ENCODE measurements at regions not wholly inside any gene's neighbourhood (a gene's known extent, or its start where the extent isn't known, plus 50 kb on each side); places are given as distances from the start of the nearest gene placed in this dataset.

GRCh38 chr6:119628691-119629594, 279.4 kb upstream of the MAN1A1 start:
- peaks cover 9% of the 10 kb centered on the region for H3K9me3 ChIP-seq (ENCODE audit: control insufficient read depth, insufficient read depth, low read depth, low read length)
- no peaks in the 10 kb centered on the region for H3K36me3 ChIP-seq (ENCODE audit: control insufficient read depth, insufficient read depth, low read length)
- POLR2A ChIA-PET, result no interaction called here
- no peaks in the 10 kb centered on the region for H3K4me1 ChIP-seq (ENCODE audit: control insufficient read depth, insufficient read depth, low read length)
- DNase-seq (ENCODE audit: low read depth, low spot score), result no peak
- CTCF ChIA-PET, result no interaction called here
- H3K4me3 ChIP-seq (ENCODE audit: low read depth in 2 of 2, low read length in 2 of 2), result no peak overlapping the region
- in situ Hi-C loops (cut with HindIII; ENCODE audit: low pct_unique_long_range_greater_than_20kb, low sequenced_read_pairs), result no loop called here
- no peak for ATAC-seq
- no TSS peak for BruUV-seq (replicated peaks)
- H3K27ac ChIP-seq (ENCODE audit: low read length), result no peak overlapping the region
- H3K27me3 ChIP-seq (ENCODE audit: control insufficient read depth, insufficient read depth, low read length), result no peaks in the 10 kb centered on the region
- TF ChIP-seq CTCF (IDR thresholded peaks at IDR 0.05) (no peak), REST (IDR thresholded peaks at IDR 0.05; ENCODE audit: insufficient read depth in 1 of 2, low read depth in 2 of 2, low read length in 1 of 2) (no peak), SIN3A (IDR thresholded peaks at IDR 0.05; ENCODE audit: borderline replicate concordance, insufficient read depth, low read depth, low read length) (no peak), POLR2AphosphoS5 (IDR thresholded peaks at IDR 0.05; ENCODE audit: low read depth, low read length) (no peak), TCF7L2 (IDR thresholded peaks at IDR 0.05; ENCODE audit: low read depth, low read length) (no peak)
- intact Hi-C loops (cut with micrococcal nuclease; ENCODE audit: unreplicated experiment), result no loop called here

- no TSS peak for BruUV-seq (replicated peaks)
- Histone ChIP-seq H3K36me3 (ENCODE audit: control insufficient read depth, insufficient read depth, low read length) (no peaks in the 10 kb centered on the region), H3K9me3 (ENCODE audit: control insufficient read depth, insufficient read depth, low read depth, low read length) (peaks cover 9% of the 10 kb centered on the region; the same call in 1 of the 2 replicates), H3K27me3 (ENCODE audit: control insufficient read depth, insufficient read depth, low read length) (no peaks in the 10 kb centered on the region), H3K4me3 (ENCODE audit: low read depth in 2 of 2, low read length in 2 of 2) (no peak overlapping the region), H3K4me1 (ENCODE audit: control insufficient read depth, insufficient read depth, low read length) (no peaks in the 10 kb centered on the region), H3K27ac (ENCODE audit: low read length) (no peak overlapping the region)
- ATAC-seq, result no peak
- intact Hi-C loops (cut with micrococcal nuclease; ENCODE audit: unreplicated experiment) (no loop called here), in situ Hi-C loops (cut with HindIII; ENCODE audit: low pct_unique_long_range_greater_than_20kb, low sequenced_read_pairs) (no loop called here)
- DNase-seq (ENCODE audit: low read depth, low spot score), result no peak
- no peak for TF ChIP-seq TCF7L2 (IDR thresholded peaks at IDR 0.05; ENCODE audit: low read depth, low read length)
- no peak for TF ChIP-seq SIN3A (IDR thresholded peaks at IDR 0.05; ENCODE audit: borderline replicate concordance, insufficient read depth, low read depth, low read length)
- no peak for TF ChIP-seq REST (IDR thresholded peaks at IDR 0.05; ENCODE audit: insufficient read depth in 1 of 2, low read depth in 2 of 2, low read length in 1 of 2)
- no peak for TF ChIP-seq POLR2AphosphoS5 (IDR thresholded peaks at IDR 0.05; ENCODE audit: low read depth, low read length)
- no peak for TF ChIP-seq CTCF (IDR thresholded peaks at IDR 0.05)
- ChIA-PET POLR2A (no interaction called here), CTCF (no interaction called here)
These were observed 278.5 kb upstream of the MAN1A1 start for GRCh38 chr6:119627908-119628669.
